HS-5 (cell line): ENCODE measurements at regions not wholly inside any gene's neighbourhood (a gene's known extent, or its start where the extent isn't known, plus 50 kb on each side); places are given as distances from the start of the nearest gene placed in this dataset.
"Not testable (repeated sequence)": the region's sequence is repeated elsewhere in the genome, so short reads cannot be mapped to it uniquely, and the experiment has no call there.

ENCODE experiments used
- DNase-seq: peaks from one replicate; pipeline ENCODE4 v3.0.0-alpha.2; 2012; ENCODE audit warnings: low read depth

DNA sequence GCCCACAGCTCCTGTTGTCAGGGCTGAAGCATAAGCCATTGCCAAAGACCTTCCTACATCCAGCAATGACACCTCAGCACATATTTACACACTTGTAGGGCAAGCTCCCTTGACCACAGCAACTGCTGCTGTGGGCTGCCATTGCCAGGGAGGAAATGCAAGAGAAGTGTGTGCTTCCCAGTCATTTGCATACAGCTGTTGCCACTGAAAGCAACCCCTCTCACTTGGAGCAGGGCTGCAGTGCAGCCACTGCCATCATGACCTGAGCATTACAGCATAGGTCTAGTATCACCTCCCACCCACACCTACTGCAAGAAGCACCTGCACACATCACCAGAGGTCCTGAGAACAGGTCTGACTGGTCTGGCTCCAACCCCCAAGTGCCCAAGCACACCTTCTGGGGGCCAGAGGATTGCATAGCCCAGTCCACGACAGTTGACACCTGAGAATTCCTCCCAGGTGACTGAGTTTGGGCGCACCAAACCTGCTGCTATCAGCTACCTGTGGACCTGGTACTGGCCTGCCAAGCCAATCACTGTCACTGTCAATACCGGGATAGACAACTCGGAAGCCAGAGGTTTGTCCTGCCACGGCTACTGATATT lies 636.5 kb upstream of the SLIT2 start:
- no peak for DNase-seq

DNA sequence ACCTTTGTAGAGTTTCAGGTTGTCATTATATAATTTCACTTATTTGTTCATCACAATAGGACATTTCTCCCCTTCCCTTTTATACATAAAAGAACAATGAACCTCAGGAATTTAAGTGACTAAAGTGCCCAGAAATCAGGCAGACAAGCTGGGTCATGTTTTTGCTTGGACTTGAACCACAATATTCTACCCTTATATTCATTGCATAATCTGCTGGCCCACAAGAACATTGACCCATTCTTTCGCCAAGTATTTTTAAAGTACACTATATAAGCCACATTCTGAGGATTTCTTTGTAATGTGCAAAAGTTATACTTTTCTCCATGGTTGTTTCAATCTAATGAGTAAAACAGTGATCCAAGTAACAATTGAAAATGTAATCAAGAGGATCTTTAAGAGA lies 637.5 kb upstream of the SLIT2 start:
- no peak for DNase-seq

DNA sequence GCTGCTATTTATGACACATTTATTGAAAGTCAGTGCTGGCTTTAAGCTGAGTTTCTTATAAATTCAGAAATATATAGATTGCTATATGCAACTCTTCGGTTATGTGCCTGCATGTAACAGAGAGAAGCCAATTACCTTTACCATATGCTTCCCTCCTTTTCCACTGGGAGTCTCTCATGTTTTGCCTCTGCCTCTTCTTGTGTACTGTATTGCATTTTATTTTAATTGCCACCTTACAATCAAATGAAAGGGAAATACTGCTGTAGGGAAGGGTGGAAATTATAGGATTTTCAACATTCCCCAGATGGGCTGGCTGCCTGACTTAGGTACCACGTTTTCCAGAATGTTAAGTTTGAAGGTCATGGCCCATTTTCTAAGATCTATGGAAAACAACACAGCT lies 655.4 kb upstream of the SLIT2 start:
- no peak for DNase-seq

DNA sequence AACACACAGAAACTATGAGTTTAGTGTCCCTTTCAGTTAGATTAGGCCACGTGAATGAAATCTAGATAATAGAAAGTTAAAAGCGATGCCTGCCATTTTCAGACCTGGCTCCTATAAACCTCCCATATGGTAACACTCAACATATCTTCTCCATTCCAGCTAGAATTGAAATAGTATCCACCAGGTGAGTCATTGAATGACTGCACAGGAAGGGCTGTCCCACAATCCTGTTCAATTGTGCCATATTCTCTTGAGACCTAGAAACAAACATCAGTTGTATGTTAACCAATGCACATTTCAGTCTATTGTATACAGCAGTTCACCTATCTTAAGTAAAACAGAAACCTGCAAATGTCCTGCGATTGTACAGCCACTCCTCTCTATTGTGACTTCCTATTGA lies 659.3 kb upstream of the SLIT2 start:
- DNase-seq: peak; percentile 51

DNA sequence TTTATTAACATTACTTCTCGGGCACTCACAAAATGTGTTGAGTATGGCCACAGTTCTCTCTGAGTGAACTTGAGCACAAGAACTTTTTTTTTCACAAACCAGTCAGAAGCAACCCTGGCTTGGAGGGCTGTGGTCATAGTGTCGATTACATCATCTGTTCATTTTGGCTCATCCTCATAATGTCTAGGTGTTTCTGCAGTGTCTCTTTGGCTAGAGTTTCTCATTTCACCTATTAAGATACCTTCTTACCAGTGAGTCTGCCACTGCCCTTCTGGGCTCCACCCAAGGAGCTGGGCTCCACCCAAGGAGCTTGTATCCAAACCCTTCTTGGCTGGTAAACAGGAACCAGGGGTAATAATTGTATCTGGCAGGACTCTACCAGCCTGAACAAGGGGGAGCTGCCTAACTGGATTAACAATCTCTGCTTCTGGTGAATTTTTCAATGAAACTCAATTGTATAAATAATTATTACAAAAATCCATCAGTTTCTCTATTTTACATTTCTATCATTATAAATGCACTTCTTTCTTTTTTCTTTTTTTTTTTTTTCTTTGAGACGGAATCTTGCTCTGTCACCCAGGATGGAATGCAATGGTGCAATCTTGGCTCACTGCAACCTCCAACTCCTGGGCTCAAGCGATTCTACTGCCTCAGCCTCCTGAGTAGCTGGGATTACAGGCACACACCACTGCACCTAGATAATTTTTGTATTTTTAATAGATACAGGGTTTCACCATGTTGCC lies 667.7 kb upstream of the SLIT2 start:
- no peak for DNase-seq

DNA sequence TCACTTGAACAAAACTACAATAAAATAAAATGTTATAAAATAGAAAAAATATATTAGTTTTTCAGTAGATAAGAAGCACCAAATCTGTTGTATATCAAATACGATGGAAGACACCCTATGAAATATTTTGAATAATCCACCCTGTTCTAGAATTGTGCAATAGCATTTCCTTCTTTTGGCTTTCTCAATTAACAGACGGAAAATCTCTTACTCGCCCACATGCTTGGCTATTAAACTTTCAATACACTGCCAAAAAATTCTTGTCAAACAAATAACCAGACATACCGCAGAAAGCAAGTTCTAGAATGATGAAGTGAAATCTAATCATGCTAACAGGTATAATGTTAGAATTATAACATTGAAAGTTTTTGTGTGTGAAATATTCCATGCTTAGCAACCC lies 671.6 kb upstream of the SLIT2 start:
- no peak for DNase-seq

DNA sequence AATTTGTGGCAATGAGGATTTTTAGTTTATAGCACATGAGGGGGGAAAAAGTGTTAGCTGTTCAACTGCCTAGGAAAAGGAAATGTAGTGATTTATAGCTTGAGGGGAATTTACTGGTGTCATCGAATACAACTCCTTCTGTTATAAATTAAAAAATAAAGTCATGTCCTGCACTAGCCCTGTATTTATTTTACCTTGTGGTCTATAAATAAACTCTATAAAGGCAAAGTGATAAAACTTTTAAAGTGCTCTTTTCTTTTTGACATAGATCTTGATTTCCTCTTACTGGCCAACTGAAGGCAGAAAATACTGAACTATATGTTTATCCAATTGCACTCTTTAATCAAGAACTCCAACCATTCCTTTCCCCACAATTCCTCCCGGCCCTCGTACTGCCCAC lies 672.1 kb upstream of the SLIT2 start:
- DNase-seq: no peak

DNA sequence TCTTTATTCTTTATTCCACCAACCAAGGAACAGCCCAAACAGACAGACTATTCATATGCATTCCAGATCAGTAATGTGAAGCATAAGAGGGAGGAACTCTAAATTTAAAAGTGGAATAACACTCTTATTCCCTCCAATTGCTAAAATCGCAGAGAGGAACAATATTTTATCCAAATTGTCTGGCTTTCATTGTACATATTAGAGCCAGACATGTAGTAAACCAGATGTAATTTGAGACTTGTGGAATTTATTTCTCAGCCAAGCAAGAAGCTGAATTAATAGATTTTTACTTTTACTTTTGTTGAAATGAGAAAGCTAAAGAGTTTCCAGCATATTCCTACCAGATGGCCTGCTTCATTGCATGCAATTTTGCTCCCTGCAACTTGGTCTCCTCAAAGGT lies 674.6 kb upstream of the SLIT2 start:
- no peak for DNase-seq

DNA sequence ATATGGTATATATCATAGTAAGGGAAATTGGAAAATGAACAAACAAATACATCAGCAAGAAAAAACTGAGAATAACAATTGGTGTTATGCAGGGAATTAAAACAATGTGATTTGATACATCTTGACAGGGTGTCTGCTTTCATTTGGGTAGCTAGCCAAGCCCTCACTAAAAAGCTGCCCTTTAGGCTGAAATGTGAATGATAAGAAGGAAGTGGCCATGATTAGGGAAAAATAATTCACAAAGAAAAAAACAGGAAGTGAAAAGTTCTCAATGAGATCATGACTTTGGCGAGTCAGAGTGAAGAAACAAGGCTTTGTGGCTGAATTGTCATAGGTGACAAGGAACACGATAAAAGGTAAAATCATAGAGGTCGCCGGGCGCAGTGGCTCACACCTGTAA lies 675.8 kb upstream of the SLIT2 start:
- DNase-seq: no peak

DNA sequence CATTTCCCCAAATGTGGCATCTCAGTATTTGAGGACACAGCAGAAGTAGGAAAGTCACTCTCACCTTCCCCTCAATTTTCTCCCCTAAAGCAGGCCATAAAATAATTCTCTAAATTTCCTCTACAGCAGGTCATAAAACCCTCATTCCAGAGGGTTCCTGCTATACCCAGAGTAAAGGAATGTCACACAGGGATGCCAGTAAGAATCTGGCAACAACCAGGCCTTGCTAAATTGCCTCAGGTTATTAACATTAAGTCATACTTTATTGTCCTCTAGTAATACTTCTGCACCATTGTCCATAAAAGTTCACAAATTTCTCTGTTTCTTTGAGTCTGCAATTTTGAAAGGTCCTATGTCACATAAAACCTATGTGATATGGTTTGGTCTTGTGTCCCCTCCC lies 685.7 kb upstream of the SLIT2 start:
- DNase-seq: no peak

DNA sequence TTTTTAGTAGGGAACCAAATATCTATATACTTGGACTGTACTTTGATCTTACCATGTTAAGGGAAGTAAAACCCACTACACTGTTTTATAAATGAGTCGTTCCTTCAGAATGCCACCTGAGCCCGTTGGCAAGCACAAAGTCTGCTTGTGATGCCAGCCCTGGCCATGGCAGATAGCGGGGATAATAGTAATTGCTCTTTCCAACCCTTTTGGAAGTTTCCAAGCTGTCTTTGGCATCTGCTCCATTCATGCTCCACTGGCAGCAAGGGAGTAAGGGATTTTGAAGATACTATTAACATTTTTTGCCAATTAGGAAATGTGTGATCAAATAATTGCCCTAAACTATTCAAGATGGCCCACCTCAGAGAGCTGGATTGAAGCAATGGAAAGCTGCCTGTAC lies 689.2 kb upstream of the SLIT2 start:
- no peak for DNase-seq

DNA sequence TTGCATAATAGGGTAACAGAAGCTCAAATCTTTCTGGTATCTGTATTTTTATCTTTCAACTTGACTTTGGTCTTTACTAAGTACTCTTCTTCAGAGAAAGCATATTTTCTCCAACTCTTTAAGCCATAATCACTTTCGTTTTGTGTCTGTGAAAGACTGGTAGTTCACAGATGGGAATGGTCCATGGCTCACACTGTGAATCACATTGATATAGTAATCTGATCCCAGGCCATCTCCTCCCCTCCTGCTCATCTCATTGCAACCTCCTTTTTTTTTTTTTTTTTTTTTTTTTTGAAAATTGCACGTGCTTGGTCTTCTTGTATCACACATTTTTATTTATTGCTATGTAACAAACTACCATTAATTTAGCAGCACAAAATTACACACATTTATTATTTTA lies 694.5 kb upstream of the SLIT2 start:
- peak; percentile 15 for DNase-seq

DNA sequence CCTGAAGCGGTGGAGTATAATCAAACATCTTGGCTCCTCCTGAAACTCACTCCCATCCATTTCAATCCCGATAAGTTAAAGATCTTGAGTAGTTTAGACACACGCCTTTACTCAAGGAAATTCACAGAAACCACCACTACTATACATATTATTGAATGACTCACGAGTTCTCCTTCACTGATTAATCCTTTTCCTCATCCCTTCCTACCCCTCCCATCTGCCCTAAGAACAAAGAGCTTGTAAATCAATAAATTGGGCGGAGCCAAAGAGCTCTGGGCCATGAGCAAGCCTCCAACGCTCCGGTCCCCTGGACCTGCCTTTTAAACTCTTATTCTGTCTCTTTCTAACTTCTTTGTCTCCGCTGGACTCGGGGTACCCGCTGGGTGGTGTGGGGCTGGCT lies 695.4 kb upstream of the SLIT2 start:
- DNase-seq: not testable (repeated sequence)

DNA sequence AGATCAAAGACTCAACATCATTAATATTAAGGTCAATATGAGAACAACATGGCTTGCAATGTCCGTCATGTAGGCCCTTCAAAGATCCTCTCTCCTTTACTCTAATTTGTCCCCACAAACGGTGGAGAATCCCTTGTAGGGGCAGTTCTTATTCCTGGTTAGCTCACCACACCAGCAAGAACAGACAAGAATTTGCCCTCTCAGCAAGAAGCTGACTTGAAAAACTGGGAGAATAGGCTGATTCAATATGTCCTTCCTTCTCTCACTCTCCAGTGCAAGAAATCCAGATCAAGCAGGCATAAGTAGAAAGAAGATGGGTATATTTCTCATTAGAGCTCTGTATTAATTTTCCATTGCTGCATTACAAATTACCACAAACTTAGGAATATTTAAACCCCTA lies 704.2 kb upstream of the SLIT2 start:
- no peak for DNase-seq

DNA sequence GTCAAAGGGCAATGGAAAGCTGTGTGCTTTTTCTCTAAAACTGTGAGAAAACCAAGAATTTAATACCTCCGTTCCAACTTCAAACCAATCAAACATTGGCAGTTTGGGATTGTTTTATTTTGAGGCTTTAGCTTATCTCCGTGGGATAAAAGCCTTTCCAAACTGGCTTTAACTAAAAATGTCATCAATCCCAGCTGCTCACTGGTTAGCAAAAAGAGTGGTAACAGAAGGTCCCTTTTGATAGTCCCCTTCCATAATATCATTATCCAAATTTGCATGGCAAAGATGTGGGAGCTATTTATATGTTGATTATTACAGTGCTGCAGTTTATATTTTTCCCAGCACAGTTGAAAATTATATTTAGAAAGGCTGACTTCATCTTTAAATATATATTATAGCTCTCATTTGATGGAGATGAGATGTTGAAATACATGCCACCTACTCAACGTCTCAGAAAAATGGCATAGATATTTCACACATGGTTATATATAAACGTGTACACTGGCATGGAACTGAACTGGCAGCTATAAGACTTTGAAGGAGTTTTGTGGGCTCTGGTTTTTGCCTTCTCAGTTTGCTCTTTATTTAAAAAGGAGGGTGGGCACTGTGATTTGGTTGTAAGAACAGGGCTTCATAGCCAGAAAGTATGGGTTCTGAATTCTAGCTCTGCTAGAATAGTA lies 707.1 kb upstream of the SLIT2 start:
- no peak for DNase-seq

DNA sequence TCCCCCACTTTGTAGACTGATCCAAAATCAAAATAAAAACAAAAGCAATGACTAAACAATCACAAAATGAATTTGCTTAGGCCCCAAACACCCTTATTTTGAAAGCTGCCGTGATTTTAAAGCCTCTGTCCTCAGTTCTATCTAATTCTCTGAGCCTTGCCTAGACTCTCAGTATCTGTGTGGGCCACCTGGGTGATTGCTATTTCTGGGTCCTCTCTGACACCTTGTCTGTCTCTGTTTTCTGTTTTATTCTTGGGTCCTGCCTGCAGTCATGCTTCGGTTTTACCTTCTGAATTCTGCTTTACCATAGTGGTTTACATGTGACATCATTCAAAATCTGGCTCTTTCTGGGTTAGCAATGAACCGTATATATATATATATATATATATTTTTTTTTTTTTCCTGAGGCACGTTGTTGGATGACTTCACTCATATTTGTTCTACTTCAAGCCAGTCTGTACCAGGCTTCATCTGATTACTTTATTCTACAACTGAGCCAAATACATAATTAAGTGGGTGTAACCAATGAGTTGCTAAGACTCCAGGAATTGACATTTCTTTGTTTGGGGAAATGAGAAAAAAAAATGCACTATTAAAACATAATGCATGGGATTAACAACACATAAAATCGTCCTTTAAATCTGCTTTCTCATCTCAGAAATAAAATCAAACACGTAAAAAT lies 710.7 kb upstream of the SLIT2 start:
- DNase-seq: no peak

DNA sequence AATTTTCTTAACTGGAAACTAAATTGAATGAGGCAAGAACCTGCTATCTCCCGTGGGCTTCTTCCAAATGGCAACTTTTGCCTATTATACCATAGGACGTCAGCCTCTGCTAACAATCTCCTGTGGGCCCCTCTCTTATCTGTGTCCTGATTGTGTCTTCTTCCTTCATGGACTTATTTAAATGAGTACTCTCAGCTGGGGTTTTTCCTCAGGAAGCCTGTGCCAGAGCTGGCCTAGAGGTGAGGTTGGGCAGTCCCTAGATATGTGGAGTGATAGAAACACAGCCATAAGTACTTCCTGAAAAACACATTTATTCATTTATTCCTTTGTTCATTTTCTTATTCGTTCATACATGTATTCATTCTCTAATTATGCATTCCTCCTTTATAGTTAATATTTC lies 712.5 kb upstream of the SLIT2 start:
- DNase-seq: no peak

DNA sequence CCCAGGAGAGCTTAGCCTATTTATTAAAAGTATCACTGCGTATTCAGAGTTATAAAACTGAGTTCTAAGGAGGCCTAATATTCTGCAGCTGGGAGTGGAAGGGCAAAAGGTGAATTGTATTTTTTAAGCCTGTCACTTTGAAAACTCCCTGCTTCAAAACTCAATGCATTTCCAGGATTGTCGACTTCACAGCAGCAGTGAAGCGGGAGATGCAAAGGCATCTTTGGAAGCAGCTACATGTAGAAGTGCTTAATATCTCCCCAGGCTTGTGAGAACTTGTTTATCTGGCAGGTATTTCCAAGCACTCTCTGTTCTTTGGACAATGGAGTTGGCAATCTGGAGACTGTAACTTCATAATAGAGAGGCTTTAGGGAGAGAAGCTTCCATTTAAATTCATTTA lies 717.5 kb upstream of the SLIT2 start:
- no peak for DNase-seq

DNA sequence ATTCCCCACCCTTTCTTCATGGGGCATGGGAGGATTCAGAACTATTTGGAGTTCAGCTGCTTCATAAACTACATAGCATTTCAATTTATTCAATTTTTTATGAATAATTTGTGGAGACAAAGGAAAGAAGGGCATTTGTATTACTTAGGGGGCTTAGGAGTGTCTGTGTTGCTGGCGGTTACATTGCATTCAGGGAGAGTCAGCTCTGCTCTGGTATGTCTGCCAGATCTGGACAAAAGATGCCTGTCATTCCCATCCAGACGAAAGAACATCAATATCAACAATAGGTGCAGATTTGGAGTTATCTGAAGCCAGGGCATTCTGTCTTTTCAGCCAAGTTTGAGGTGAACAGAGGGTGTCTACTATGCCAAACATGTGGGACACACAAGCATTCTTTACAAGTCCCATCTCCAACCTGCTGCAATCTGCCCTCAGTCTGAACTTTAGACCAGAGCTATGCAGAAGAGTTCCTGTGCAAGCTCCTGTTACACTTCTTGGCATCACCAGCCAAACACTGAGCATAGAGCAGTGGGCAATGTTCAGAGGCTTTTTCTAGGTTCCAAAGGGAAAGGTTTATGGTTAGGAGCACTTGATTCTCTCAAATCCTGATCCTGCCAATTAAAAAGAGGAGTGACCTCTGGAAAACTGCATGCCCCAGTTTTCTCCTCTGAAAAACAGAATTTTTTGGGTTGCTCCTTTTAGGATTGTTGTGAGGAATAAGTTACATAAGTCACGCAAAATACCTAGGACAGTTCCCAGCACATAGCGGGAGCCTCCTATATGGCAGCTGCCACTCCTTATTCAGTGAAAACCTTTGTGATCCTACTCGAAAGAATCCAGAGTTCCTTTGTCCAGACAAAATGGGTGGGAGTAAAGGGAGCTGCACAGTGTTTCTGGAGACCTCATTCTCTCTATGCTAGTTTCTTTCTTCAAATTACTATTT lies 719.5 kb upstream of the SLIT2 start:
- no peak for DNase-seq

DNA sequence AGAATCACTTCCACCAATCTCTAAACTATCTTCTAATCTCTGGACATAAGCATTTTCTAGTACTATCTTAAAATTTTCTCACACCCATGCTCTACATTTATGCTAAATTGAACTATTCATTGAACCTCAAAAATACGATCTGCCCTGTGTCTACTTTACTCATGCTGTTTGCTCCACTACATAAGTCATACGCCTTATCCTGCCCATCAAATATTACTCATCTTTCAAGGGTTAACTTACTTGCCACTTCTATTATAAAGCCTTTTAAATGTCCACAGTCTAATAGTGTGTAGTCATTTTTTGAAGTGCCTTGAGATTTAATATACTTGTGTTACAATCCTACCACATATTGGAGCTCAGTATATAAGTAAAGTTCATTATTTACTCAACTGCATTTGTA lies 727.7 kb upstream of the SLIT2 start:
- no peak for DNase-seq

DNA sequence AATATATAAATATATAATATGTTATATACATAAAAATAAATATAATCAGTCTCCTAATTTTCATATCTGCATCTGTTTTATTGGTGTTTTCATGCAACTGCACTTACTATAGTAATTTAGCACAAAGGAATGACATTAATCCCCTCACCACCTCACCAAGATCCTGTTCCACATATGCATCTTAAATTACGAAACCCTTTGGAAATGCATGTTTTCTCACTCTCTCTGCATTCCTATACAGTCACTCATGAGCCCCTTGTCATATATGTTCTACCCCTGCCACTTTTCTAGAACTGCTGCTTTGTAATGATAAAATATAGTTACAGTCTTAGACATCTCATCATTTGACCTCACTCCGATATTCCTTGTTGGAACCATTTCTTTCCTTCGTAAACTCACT lies 728.7 kb upstream of the SLIT2 start:
- no peak for DNase-seq

DNA sequence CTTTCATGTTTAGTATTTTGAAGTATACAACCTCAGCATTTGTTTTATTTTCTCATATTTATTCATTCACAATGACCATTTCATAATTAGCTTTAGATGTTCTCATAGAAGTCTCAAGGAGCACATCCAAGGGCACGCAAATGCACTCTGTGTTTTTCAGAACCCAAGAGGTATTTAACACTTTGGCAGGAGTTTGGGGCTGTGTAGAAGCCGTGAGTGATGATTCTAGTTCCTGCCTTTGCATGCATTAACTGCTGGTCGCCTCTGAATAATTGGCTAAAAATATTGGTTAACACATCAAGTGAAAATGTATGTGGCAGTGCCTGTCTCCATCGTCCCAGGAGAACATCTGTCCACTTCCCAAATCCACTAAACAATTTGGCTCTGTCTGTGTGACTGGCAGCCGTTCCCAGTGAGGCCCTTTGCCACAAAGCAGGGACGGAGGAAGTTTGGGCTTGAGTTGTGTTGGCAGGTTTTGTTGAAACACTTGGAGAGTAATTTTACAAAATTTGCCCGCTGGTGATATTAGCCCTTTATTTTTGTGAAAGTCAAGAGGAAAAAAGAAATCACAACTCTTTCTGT lies 730.7 kb upstream of the SLIT2 start:
- no peak for DNase-seq
